Activated effector memory CD4-positive, alpha-beta T cell treated with Interleukin-2 at 50 U/mL for 16 hours (primary cell): ENCODE measurements at regions not wholly inside any gene's neighbourhood (a gene's known extent, or its start where the extent isn't known, plus 50 kb on each side); places are given as distances from the start of the nearest gene placed in this dataset.

ENCODE experiments used
- DNase-seq: peaks from one replicate; pipeline ENCODE4 v3.0.0-alpha.2; 2020

DNA sequence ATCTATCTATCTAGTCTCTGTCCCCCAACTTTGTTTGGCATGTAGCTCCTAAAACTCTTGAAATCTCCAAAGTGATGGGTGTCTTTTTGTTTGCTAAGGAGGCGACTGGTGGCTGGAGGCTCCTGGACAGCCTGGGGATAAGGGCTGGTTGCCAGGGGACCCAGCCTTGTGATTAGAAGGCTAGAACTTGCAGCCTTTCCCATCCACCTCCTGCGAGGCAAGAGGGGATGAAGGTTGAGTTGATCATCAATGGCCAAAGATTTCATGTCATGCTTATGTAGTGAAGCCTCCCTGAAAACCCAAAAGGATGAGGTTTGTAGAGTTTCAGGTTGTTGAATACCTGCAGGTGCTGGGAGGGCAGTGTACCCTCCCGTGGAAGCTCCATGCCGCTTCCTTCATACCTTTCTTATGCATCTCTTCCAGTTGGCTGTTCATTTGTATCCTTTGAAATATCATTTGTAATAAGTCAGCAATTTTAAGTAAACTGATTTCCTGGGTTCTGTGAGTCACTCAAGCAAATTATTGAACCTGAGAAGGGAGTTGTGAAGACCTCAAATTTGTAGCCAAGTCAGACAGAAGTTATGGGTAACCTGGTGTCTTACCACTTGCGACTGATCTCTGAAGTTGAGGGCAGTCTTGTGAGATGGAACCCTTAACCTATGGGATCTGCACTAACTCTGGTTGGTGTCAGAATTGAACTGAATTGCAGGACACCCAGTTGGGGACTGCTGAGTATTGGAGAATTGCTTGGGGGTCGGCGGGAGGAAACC, 202.4 kb downstream of the SEC14L1 start:
- DNase-seq = no peak

DNA sequence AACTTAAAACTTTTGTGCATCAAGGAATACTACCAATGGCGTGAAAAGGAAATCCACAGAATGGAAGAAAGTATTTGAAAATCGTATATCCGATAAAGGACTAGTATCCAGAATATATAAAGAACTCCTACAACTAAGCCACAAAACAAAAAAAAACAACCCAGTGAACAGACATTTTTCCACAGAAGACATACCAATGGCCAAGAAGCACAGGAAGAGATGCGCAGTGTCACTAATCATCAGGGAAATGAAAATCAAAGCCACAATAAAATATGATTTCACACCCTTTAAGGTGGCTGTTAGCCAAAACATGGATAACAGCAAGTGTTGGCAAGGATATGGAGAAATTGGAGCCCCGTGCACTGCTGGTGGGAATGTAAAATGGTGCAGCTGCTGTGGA, 203.3 kb downstream of the SEC14L1 start:
- no peak for DNase-seq

DNA sequence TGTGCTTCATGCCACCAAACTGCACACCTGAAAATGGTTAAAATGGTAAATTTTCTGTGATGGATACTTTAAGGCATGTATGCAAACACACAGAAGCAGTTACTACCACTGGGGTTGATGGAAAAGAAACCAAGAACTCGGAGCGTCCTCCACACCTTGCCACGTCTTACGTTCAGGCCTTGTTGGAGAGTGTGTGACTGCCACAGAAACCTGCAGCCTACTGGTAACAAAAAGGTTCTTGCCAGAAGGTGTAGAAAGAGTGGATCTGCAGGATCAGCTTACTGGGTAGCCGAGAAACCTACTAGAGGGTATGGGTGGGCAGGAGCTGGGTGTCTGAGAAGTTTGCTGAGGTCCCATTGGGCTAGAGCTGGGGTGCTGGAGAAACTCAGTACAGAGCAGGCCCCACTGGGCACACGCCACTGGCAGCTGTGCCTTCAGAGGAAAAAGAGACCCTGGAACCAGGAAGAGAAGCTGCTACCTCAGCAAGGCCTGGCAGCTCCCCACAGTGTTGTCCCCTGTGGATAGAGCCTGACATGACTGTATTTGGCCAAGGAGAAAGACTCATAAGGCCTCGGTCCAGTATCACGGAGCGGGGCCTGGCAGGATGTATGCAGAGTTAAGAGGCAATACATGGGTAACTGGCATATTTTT, 204.6 kb downstream of the SEC14L1 start:
- DNase-seq = no peak

DNA sequence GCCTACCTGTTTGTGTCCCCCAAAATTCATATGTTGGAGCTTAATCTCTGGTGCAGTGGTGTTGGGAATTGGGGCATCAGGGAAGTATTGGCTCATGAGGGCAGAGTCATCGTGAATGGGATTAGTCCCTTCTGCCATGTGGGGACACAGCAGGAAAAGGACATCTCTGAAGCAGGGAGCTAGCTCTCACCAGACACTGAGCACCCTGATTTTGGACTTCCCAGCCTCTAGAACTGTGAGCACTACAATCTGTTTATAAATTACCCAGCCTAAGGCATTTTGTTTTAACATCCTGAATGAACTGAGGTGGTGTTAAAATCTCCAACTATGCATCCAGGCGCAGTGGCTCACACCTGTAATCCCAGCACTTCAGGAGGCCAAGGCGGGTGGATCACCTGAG, 206.0 kb downstream of the SEC14L1 start:
- DNase-seq = no peak

DNA sequence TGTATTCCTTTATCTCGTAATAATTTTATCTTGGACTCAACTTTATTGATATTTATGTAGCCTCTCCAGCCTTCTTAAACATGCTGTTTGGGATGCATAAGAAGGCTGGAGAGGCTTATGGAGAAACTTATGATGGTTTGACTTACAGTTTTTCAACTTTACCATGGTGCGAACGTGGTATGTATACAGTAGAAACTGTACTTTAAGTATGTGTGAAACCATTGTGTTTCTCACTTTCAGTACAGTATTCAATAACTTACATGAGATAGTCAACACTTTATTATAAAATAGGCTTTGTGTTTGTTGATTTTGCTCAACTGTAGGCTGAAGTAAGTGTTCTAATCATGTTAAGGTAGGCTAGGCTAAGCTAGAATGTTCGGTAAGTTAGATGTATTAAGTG, 206.8 kb downstream of the SEC14L1 start:
- DNase-seq = no peak

DNA sequence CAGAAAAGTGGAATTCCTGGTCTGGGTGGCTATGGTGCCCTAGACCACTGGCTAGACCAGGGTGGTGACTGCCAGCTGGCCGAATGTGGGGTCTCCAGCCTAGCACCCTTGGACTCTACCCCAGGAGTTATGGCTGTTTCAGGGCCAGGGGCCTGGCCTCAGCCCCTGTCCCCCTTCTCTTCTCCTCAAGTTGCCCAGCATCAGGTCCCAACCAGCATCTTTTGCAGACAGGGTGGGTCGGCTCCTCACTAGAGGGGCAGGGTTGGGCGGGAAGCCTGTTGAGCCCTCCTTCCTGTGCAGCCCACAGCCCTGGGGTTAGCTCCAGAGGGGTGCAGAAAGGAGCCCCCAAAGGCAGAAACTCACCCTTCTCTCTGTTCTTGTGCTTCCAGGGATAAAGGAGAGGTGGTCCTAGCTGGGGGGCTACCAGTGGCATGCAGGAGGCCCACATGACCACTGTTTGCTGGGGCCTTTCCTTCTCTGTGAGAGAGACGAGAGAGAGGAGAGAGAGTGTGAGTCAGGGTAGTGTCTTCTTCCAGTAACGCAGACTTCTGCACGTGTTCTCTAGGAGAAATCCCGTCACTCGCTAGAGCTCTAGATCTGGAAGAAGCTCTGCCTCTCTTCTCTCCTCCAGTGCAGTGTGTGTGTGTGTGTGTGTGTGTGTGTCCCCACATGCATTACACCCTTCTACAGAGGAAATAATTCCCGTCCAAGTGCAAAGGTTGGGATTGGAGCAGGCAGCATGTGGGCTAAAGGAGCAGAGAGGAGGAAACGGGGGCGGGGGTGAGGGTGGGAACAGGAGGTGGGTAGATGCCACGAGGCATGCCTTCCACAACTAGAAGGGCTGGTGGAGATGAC, 209.4 kb downstream of the SEC14L1 start:
- DNase-seq = no peak

DNA sequence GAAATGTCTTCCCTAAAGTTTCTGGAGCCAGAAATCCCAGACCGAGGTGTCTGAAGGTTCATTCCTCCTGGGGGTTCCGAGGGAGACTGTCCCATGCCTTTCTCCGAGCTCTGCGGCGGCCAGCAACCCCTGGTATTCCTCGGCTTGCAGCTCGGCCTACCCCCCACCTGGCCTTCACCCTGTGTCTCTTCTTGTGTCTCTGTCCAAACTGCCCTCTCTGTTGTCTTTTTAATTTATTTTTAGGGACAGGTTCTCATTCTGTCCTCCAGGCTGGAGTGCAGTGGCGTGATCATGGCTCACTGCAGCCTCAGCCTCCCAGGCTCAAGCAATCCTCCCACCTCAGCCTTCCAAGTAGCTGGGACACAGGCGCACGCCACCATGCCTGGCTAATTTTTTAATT, 211.7 kb downstream of the SEC14L1 start:
- no peak for DNase-seq

DNA sequence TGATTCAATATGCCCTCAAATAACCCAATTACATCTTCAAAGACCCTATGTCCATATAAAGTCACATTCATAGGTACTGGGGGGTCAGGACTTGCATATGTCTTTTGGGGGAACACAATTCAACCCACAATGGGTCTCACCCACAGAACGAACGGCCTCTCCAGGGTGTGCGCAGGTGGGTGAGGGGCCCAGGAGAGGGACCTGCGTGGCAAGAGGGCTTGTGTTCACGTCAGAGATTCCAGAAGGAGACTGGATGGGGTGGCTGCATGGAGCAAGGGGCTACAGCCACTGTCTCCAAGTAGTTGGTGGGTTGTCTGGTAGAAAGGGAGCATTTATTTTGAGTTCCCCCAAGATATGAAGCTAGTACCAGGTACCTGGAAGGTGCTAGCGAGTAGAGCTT, 212.2 kb downstream of the SEC14L1 start:
- DNase-seq = no peak

DNA sequence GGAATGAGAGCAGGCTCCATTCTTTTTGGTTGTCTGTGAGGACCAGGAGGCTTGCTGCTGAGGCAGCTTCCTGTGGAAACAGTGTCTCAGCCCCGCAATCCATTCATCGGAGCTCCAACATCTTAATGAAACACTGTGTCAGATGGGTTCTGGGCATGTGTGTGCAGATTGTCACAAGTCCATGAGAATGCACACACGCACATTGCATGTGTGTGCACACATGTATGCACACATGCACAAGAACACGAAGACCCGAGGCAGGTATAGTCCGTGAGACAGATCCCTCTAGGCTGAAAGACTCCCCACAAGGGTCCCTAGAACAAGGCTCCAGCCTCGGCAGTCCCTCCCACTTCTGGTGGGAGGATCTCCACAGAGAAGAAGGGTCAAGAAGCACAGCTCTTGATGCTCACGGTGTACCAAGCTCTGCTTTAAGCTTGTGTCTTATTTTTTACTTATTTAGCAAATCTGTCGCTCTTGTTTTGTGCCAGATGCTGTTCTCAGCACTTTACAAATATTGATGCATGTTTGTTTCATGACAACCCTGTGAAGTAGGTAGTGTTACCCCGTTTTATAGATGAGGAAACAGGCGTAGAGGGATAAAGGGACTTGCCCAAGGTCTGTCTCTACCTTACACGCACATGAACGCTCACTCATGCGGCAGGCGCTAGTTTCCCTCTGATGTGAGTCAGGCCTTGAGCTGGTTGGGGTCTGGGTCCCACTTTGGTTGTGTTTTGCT, 213.1 kb downstream of the SEC14L1 start:
- DNase-seq = no peak

DNA sequence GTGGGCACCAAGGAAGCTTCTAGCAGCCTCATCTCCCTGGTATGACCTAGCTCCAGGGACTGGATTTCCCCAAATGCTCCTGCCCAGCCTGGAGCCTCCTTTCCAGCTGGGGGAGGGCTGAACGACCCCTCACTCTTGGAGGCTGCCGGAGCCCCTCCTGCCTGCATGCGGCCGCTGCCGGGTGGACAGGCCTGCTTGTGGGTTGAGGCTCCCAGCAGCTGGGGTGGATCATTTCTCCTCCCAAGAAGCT, 213.6 kb downstream of the SEC14L1 start:
- no peak for DNase-seq

DNA sequence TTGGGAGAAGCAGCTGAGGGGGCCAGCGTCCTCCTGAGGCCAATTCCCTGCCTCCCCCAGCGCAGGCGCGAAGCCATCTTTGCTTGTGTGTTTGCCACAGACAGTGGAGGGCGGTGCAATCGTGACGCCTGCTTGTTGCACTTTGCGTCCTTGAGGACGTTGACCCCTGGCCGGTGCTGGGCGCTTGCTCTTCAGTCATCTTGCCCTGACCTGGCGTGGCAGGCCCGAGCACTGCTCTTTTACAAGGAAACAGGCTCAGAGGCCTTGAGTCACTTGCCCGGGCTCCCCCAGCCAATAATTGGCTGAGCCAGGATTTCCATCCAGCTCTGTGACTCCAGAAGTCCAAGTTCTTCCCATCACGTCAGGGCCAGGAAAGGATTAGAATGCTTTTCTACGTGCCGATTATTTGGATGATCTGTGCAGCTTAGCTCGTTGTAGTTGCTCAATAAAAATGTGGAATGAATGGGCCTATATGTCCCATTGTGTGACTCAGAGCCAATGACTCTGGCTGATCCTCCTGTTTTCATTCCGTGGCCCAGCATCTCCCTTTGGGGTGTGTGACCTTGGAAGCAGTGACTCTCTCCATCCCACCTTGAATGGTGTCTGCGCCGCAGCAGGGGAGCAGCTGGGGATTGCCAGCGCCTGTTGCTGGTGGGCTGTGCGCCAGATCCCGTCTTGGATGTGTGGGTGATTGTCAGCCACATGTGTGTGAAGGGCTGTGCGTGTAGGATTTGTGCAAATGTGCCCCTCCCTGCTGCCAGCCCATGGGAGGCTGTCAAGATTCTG, 214.1 kb downstream of the SEC14L1 start:
- no peak for DNase-seq

DNA sequence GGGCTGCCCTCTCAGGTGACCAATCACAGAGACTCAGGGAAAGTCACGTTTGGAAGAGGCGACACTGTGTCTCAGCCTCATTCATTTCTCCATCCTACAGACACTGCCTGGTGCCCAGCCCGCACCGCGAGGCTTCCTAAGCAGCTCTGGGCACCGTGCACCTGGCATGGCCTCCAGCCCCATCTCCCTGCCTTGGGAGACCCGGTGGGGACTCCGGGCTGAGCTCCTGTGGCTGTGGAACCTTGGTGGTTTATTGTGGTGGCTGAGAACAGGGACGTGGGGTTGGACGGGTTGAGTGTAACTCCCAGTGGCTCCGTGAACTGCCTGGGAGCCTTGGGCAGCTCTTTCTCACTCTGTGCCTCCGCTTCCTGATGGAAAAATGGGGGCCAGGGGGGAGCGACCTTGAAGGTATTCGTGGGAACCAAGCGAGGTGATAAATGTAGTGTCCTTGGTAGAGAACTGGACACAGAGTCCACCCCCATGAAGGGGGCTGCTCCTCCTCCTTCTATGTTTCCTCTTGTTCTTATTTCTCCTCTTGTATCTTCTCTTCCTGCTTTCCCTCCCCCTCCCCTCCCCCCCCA, 215.4 kb downstream of the SEC14L1 start:
- DNase-seq = no peak

DNA sequence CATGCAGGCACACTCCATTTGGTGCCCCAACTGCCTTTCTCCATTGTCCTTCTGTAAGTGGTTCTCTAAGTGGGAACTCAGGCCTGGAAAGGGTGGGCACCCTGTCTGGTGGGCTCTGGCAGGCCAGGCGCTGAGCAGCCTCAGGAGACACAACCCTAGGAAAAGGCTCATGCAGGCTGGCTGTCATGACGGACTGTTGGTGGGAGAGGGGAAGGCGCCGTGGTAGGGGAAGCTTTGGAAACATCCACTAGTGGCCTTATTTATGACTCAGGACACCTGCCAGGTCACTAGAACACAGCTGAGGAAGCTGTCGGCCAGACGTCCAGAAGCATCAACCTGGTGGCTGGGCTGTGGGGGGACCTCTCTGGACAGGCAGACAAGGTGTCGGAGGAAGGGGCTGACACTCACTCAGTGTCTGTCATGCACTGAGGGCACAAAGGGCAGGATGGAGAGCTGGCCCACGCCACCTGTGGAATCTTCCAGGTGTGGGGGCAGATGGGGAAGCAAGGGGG, 216.0 kb downstream of the SEC14L1 start:
- no peak for DNase-seq

DNA sequence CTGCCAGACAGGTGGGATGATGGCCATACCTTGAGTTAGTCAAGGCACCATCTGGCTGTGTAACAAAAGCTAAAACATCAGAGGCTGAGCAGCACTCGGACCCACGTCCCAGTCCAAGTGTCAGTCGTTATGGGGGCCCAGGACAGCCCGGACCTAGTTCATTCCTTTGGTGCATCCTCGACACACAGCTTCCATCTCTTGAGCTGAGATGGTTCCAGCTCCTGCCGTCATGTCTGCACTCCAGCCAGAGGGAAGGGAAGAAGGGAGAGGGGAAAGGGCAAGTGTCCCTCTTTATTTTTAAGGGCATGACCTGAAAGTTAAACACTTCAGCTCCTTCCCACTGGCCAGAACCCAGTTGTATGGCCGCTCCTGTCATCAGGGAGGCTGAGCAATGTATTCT, 218.0 kb downstream of the SEC14L1 start:
- no peak for DNase-seq

DNA sequence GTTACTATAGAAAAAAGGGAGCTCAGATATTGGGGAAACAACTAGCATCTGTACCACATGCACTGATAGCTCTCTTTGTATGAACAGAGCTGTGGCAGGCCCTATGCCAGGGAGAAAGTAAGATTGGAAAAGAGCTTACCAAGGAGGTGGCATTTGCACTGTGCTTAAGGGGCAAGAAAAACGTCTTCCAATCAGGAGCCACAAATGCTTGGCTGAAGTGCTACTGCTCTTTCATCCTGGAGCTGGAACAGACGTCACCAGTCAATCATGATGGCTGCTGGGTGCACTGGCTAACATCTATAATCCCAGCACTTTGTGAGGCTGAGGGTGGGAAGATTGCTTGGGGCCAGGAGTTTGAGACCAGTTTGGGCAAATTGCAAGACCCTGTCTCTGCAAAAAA, 218.5 kb downstream of the SEC14L1 start:
- DNase-seq = no peak

DNA sequence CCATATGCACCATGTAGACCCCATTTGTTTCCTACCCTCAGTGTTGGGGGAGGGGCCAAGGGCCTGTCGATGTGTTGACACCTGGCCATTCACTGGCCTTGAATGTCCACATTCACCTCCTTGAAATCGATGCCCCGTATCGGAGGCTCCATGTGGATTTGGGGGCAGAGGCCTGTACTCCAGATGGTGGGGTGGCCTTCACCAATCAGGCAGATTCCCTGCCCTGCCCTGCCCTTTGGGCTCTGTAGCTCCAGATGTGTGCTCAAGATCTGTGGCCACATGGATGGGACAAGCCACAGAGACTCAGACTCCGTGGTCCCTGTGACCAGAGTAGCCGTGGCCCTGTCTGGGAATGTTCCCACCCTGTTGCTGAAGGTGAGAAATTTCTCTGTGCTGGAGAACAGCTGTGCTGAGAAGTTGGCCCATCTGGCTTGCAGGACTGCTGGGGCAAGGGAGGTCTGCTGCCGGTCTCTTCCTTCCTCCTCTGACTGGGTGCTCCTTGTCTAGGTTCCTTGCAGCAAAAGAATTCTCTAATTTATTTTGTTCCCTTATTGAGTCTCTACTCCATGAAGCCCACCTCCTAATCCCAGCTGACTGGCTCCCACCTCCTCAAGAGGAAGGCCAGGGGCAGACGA, 221.3 kb downstream of the SEC14L1 start:
- no peak for DNase-seq

DNA sequence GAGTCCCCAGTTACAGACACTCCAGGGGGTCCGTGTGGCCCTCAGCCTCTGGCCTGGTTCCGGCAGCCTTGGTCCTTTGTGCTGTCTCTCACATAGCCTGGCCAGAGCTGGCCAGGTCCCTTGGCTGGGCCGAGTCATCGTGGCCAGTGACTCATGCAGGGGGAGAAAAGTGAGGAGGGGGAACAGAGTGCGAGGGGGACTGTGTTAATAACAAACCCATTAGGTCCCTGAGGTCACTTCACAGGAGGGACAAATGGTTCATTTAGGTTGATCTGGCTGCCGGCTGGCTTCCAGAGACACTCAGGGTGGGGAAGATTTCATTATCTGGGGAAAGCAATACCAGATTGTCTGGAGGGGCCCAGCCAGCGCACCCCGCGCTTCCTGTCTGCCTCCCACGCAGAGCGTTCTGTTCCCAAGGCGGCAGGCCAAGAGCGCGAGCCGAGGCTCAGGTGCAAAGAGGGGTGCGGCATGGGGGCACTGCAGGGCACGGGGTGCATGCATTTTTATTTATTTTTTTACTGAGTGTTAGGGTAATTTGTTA, 223.1 kb downstream of the SEC14L1 start:
- no peak for DNase-seq

DNA sequence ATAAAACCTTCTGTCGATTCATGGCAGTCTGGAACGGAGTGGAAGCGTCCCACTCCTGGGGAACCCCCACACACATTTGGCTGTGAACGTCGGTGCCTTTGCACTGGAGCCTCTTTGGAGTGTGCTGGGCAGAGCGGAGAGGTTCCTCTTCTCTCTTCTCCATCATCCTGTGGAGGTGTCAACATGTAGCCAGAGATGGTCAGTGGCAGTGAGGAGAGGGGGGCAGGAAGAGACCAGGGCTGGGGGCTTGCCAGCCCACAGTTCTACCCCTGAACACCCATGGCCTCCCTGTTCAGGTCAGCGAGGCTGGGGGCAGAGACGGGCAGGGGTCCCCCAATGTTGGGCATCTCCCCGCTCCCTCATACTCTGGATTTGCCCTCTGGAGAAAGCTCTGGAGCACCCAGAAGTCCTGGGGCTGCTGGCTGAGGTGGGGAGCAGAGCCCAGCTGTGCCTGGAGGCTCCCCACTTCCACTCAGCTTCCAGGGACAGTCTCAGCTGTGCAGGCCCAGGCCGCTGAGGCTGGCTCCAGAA, 223.7 kb downstream of the SEC14L1 start:
- no peak for DNase-seq

DNA sequence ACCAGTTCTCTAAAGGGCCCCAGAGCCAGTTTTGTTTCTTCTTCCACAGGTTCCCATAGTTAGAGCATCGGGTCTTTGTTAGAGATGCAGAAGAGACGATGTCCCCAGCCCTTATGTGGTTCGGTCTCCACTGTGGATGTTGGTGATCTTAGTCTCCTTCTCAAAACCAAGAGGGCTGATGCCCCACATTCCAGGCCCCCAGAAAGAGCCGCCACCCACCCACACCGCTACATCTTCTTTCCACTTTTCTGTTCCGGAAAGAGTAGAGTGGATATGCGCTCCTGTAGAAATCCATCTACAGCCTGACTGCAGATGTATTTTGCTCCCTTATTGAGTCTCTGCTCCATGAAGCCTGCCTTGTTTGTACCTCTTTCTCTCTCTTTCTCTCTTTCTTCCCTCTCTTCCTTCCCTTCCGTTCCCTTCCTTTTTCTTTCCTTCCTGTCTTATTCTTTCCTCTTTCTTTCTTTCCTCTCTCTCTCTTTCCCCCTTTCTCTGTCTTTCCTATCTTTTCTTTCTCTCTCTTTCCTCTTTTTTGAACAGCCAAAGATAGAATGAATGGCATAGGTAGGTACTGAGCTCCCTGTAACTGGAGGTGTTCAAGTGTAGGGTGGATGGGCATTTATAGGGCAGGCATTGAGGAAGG, 224.3 kb downstream of the SEC14L1 start:
- no peak for DNase-seq

DNA sequence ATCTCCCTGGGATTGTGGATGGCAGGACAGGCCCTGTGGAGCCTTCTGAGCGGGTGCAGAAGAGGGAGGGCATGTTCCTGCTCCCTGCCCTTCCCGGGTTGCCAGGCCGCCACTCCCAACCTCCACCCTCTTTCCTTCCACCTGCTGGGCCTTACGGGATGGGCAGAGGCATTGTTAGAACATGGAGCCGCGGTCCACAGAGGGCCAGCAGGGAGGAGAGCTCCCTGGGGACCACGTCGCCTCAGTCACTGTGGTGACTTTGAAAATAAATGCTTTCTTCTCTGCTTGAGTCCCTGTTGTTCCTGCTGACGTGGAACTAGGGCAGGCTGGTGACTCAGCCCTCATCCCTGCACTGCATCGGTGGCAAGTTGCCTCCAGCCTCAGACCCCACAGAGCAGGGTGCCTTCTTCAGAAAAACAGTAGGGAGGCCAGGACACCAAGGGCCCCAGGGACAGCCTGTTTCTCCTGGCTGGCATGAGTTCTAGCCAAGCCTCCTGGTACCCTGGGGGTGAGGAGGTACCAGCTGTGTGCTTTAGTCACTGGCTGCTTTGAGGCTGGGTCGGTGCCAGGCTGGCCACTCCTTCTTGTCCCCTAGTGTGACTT, 224.9 kb downstream of the SEC14L1 start:
- DNase-seq = no peak
